Left lung (tissue), 4 donors: ENCODE measurements at regions not wholly inside any gene's neighbourhood (a gene's known extent, or its start where the extent isn't known, plus 50 kb on each side); places are given as distances from the start of the nearest gene placed in this dataset.

Experiments
- ATAC-seq: fragments of 200-7000 bp; cut with Tn5 transposase; one replicate; pipeline ENCODE4 v1.9.1; 2020; ENCODE audit warnings: moderate library complexity
- DNase-seq, 4 donors: peaks; one replicate each; pipeline ENCODE4 v3.0.0-alpha.2; 2013 to 2020
- H3K27ac ChIP-seq, 2 donors: fragments of 200-600 bp; sonication (generic) in 1 of 2; one replicate each; pipeline versions ENCODE4 v1.5.0 to v1.8.0; 2020 to 2021
- H3K27me3 ChIP-seq, 2 donors: fragments of 200-600 bp; sonication (generic) in 1 of 2; one replicate each; pipeline versions ENCODE4 v1.5.0 to v1.8.0; 2020 to 2021
- H3K36me3 ChIP-seq, 2 donors: fragments of 200-600 bp; sonication (generic) in 1 of 2; one replicate each; pipeline versions ENCODE4 v1.5.0 to v1.8.0; 2020 to 2021
- H3K4me1 ChIP-seq, 2 donors: fragments of 200-600 bp; one replicate each; pipeline ENCODE4 v1.8.0; 2021
- H3K4me3 ChIP-seq, 2 donors: fragments of 200-600 bp; sonication (generic) in 1 of 2; one replicate each; pipeline versions ENCODE4 v1.5.0 to v1.8.0; 2020 to 2021; ENCODE audit warnings: mild to moderate bottlenecking in 1 of 2
- H3K9me3 ChIP-seq, 2 donors: fragments of 200-600 bp; sonication (generic) in 1 of 2; one replicate each; pipeline versions ENCODE4 v1.5.0 to v1.8.0; 2020 to 2021
- CTCF ChIP-seq, 2 donors: fragments of 200-600 bp; sonication (generic) in 1 of 2; IDR thresholded peaks; one replicate each; pipeline versions ENCODE4 v1.5.0 to v1.8.0; 2021; ENCODE audit warnings: antibody characterized with exemption in 2 of 2
- intact Hi-C, 2 donors: fragments of 100-400 bp; cut with DNase I; formaldehyde crosslinking; loops; one replicate each; pipeline versions ENCODE4 v1.11.2 to v1.14.2; 2022
- donor health status: DM: no; HTN: yes; CAD: no.
- donor health status: DM: no; HTN: no; CAD: no.

- no peak overlapping the region for H3K27ac ChIP-seq
- peaks cover 0 to 9% of the 10 kb centered on the region in 2 donors for H3K9me3 ChIP-seq
- no peak for TF ChIP-seq CTCF (IDR thresholded peaks at IDR 0.05)
- H3K27me3 ChIP-seq: no peaks in the 10 kb centered on the region
- no peaks in the 10 kb centered on the region for H3K4me1 ChIP-seq
- DNase-seq: no peak
- intact Hi-C loops: no loop called here
- no peak for ATAC-seq
- H3K36me3 ChIP-seq: no peaks in the 10 kb centered on the region
- no peak overlapping the region for H3K4me3 ChIP-seq
Measured at GRCh38 chr1:88441022-88441421, 243.1 kb upstream of the PKN2 start.

GRCh38 chr1:88451856-88452255 lies 232.2 kb upstream of the PKN2 start:
- TF ChIP-seq CTCF (IDR thresholded peaks at IDR 0.05): no peak
- H3K27ac ChIP-seq: no peak overlapping the region
- DNase-seq (no peak), ATAC-seq (no peak)
- intact Hi-C loops: no loop called here
- no peaks in the 10 kb centered on the region for H3K27me3 ChIP-seq
- no peak overlapping the region for H3K4me3 ChIP-seq
- H3K9me3 ChIP-seq: no peaks in the 10 kb centered on the region
- H3K4me1 ChIP-seq: no peaks in the 10 kb centered on the region
- no peaks in the 10 kb centered on the region for H3K36me3 ChIP-seq

GRCh38 chr1:88453295-88453694 lies 230.8 kb upstream of the PKN2 start:
- intact Hi-C loops: no loop called here
- no peak overlapping the region for H3K27ac ChIP-seq
- H3K4me1 ChIP-seq: no peaks in the 10 kb centered on the region
- no peaks in the 10 kb centered on the region for H3K36me3 ChIP-seq
- H3K27me3 ChIP-seq: no peaks in the 10 kb centered on the region
- no peak for TF ChIP-seq CTCF (IDR thresholded peaks at IDR 0.05)
- H3K4me3 ChIP-seq: no peak overlapping the region
- no peaks in the 10 kb centered on the region for H3K9me3 ChIP-seq
- ATAC-seq: no peak
- no peak for DNase-seq

- H3K27me3 ChIP-seq: peaks cover 0 to under 1% of the 10 kb centered on the region in 2 donors
- intact Hi-C loops: no loop called here
- H3K4me1 ChIP-seq: no peaks in the 10 kb centered on the region
- no peak overlapping the region for H3K4me3 ChIP-seq
- no peaks in the 10 kb centered on the region for H3K9me3 ChIP-seq
- ATAC-seq (no peak), DNase-seq (no peak)
- no peaks in the 10 kb centered on the region for H3K36me3 ChIP-seq
- no peak overlapping the region for H3K27ac ChIP-seq
- no peak for TF ChIP-seq CTCF (IDR thresholded peaks at IDR 0.05)
Measured at GRCh38 chr1:88454781-88455180, 229.3 kb upstream of the PKN2 start.

GRCh38 chr1:88455621-88456256 lies 228.3 kb upstream of the PKN2 start:
- no peaks in the 10 kb centered on the region for H3K4me1 ChIP-seq
- no peak for DNase-seq
- H3K27ac ChIP-seq: no peak overlapping the region
- ATAC-seq: no peak
- intact Hi-C loops: no loop called here
- no peaks in the 10 kb centered on the region for H3K9me3 ChIP-seq
- H3K27me3 ChIP-seq: peaks cover 0 to 9% of the 10 kb centered on the region in 2 donors
- no peak for TF ChIP-seq CTCF (IDR thresholded peaks at IDR 0.05)
- no peak overlapping the region for H3K4me3 ChIP-seq
- no peaks in the 10 kb centered on the region for H3K36me3 ChIP-seq
